Skin epidermis (tissue), 12 donors: ENCODE measurements at regions not wholly inside any gene's neighbourhood (a gene's known extent, or its start where the extent isn't known, plus 50 kb on each side); places are given as distances from the start of the nearest gene placed in this dataset.
"Not testable (repeated sequence)": the region's sequence is repeated elsewhere in the genome, so short reads cannot be mapped to it uniquely, and the experiment has no call there.

Experiments
- H3K27ac ChIP-seq, 21 experiments: fragments of 200-600 bp; sonication (generic) in 11 of 21; one replicate each; pipeline ENCODE4 v1.5.0; 2020; ENCODE audit warnings: mild to moderate bottlenecking in 3 of 21, inconsistent platforms in 2 of 21, moderate library complexity in 2 of 21
- H3K4me3 ChIP-seq, 7 experiments: fragments of 200-600 bp; sonication (generic) in 2 of 7; one replicate each; pipeline ENCODE4 v1.5.0; 2020; ENCODE audit warnings: inconsistent platforms in 2 of 7, mild to moderate bottlenecking in 2 of 7, moderate library complexity in 1 of 7

DNA sequence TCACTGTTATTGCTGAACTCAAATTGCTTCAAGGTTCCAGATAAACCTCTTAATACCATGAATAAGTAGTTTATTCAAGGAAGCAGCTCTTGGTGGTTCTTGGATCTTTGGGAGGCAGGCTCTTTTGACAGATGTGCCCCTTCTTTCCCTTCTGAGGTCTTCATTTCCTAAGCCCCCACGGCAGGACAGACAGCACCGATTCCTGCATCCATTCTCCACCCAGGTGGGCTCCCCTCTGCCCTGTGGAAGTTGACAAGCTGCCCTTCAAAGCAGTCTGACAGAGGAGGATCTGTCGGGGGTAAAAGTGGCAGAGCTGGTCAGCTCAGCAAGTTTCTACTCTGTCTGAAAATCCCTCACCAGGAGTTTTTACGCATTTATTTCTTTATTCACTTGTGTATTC is 605.3 kb upstream of the B3GAT1 start:
- H3K4me3 ChIP-seq = no peak overlapping the region
- no peak overlapping the region for H3K27ac ChIP-seq

DNA sequence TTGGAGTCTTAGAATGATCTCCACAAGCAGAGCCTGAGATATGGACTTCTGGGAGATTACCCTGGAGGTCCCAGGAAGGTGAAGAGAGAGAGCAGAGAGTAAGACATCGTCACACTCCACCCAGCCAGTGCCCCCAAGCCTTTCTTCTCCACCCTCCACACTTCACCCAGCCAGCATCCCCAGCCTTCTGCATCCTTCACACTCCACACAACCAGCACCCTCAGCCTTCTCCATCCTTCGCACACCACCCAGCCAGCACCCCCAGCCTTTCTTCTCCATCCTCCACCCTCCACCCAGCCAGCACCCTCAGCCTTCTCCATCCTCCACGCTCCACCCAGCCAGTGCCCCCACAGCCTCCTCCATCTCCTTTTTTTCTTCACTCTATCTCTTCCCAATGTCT is 603.9 kb upstream of the B3GAT1 start:
- H3K27ac ChIP-seq = no peak overlapping the region
- no peak overlapping the region for H3K4me3 ChIP-seq

DNA sequence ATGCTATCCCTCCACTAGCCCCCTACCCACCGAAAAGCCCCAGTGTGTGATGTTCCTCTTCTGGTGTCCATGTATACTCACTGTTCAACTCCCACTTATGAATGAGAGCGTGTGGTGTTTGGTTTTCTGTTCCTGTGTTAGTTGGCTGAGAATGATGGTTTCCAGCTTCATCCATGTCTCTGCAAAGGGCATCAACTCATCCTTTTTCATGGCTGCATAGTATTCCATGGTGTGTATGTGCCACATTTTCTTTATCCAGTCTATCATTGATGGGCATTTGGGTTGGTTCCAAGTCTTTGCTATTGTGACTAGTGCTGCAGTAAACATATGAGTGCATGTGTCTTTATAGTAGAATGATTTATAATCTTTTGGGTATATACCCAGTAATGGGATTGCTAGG is 599.3 kb upstream of the B3GAT1 start:
- not testable (repeated sequence) for H3K27ac ChIP-seq, H3K4me3 ChIP-seq

DNA sequence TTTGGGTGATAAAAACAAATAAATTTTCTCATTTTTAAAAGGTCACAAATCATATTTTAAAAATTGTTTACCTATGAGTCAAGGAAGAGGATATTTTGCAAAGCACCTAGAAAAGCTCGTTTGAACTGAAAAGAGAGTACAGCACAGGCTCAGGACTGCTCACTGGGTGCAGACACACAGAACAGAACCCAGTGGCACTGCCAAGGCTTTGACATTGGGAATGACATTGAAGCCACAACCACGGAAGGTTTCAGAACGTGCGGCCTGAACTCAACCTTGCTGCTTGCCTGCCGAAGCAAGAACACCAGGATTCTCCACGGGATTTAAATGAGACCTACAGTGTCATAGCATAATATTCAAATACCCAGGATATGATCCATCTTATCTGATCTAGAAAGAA is 597.1 kb upstream of the B3GAT1 start:
- H3K27ac ChIP-seq = no peak overlapping the region
- H3K4me3 ChIP-seq = no peak overlapping the region

DNA sequence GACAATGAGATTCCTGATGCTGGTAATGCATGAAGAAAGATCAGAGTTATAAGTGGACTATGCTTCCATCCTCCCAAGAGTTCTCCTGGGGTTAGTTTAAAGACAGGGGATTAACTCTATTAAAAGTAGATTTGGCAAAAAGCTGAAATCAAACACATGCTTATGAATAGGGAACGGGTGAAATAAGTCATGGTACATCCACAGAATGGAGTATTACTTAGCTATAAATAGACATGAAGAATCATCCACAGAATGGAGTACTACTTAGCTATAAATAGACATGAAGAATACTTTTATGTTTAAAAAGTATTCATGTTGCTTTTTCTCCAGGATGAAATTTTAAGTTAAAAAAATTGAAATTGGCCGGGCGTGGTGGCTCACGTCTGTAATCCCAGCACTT is 596.4 kb upstream of the B3GAT1 start:
- Histone ChIP-seq H3K27ac (no peak overlapping the region), H3K4me3 (no peak overlapping the region)

DNA sequence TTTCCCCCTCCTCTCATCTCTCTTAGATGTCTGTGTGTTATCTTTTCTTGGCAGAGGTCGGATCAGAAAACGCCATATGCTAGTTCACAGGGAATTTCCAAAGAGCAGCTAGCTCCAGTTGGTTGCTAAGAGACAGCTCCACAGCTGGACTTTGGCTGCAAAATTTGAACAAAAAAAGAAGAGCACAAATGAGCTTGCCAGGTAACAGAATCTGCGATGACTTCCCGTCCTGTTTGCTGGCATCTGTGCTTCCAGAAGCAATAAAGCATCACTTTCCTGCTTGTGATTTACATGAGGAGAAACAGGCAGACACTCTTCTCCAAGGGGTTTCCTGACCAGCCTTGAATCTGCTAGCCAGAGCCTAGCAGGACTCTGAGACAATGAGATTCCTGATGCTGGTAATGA is 596.0 kb upstream of the B3GAT1 start:
- H3K27ac ChIP-seq = no peak overlapping the region

DNA sequence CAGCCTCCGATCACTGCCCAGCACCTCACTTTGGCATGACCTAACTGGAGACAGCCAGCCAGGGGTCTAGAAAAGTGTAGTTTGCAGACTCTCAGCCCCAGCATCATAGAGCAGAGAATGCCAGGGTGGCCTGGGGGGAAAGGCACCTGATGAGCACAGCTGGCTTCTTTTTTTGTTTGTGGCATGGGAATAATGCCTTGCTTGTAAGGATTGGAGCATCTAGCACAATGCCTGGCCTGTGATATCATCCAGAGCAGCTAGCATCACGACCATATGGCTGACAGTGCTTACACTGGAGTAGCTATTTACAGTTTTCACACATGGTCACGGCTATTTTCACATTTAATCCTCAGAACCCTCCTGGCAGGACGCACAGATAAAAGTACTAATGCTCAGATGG is 594.8 kb upstream of the B3GAT1 start:
- Histone ChIP-seq H3K27ac (no peak overlapping the region), H3K4me3 (no peak overlapping the region)

More for the DNA sequence above, 596.0 kb upstream of the B3GAT1 start:
- H3K4me3 ChIP-seq = no peak overlapping the region

DNA sequence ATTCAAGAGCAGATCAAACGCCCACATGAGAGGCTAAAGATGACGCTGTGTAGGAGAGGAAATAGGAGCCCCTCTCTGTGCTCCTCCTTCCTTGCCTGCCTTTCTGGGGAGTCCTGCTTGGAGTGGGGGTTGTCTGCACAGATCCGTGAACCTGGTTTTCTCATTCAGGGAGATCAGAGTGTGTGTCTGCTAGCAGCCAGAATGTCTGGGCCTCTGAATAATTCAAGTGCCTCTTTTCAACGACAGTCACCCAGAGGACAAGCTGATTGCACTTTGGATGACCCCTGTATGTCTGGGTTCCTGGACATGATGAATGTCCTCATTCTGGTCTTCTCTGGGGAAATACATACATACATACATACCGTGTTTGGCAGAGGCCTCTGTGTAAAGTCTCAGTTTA is 592.5 kb upstream of the B3GAT1 start:
- H3K27ac ChIP-seq = no peak overlapping the region
- H3K4me3 ChIP-seq = no peak overlapping the region

DNA sequence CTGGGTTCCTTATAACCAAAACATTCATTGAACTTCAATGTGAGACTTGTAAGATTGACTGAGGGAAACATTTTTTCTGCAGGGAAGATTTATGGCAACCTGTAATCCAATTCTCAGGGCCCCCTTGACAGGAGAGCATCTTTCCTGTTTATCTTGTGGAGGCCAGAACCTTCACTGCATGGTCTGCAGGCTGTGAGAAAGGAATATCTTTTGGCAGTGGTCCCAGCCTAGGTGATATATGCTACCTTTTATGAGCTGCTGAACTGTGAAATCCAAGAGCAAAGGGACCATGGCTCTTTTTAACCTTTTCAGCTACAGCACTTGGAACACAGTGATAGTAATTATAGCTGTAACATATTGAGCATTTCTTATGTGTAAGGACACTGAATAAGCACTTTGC is 590.2 kb upstream of the B3GAT1 start:
- H3K27ac ChIP-seq = no peak overlapping the region
- no peak overlapping the region for H3K4me3 ChIP-seq

DNA sequence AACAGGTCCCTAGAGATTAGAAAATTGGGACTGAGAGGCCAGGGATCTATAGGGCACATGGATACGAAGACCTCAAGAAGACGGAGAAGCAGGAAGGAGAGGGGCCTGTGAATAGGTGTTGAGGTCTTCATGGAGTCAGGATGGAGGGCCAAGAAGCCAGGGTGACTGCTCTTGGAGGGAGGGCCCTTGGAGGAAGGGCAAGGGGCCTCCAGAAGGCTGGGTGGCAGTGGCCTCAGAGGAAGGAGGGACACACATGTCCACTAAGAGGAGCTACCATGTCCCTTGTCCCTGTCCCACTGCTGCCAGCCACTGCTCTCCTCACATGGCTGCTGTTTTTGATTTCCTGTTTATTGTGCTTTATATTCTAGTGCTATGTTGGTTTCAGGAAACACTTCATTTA is 589.5 kb upstream of the B3GAT1 start:
- Histone ChIP-seq H3K4me3 (no peak overlapping the region), H3K27ac (no peak overlapping the region)

DNA sequence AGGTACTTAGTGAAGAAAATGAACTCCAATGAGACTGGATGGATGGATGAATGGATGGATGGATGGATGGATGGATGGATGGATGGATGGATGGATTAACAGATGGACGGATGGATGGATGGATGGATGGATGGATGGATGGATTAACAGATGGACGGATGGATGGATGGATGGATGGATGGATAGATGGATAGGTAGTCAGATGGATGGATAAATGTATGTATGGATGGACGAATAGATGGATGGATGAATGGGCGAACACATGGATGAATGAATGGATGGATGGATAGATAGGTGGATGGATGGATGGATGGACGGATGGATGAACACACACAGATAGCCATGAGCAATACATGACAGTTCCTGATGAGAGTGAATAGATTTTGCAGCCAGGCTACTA is 589.0 kb upstream of the B3GAT1 start:
- H3K4me3 ChIP-seq, H3K27ac ChIP-seq: not testable (repeated sequence)

DNA sequence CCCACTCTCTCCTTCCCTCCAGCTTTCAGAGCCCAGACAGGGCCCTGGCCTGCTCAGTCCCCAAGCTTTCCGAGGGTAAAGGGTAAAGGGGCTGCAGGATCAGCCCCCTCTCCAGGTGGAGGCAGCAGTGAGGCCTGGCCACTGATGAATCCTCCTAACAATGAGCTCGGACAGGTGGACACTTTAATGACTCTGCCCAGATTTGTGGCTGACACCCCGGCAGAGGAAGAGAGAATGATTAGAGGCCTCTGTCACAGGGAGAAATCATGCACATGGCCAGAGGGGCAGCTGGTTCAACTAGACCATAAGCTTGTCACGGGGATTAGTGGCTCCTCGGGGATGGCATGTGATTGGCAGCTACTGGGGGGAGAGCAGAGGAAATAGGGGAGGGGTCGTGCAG is 587.5 kb upstream of the B3GAT1 start:
- Histone ChIP-seq H3K27ac (no peak overlapping the region), H3K4me3 (no peak overlapping the region)

DNA sequence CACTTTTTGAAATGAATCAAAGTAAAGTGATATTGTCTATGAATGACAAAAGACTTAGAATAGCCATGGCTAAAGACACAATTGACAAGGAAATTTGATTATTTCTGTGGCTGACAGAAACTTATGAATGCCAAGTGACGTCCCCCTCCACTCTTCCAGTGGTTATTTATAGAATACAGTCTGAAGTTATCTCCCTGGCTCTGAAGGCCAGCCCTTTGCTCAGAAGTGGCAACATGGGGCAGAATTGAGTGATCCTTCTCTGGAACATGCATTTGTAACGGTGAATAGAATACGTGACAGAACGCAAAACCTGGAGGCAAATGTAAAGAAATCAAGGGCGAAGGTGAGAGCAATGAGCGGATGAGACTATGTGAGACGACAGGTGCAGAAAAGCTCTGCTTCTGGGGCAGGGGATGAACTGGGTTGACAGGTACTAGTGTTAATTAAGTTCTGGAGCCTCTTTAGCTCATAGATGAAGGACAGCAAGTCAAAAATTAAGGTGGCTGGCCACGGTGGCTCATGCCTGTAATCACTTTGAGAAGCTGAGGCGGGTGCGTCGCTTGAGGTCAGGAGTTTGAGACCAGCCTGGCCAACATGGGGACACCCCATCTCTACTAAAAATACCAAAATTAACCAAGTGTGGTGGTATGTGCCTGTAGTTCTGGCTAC is 585.7 kb upstream of the B3GAT1 start:
- no peak overlapping the region for H3K27ac ChIP-seq
- H3K4me3 ChIP-seq = no peak overlapping the region

DNA sequence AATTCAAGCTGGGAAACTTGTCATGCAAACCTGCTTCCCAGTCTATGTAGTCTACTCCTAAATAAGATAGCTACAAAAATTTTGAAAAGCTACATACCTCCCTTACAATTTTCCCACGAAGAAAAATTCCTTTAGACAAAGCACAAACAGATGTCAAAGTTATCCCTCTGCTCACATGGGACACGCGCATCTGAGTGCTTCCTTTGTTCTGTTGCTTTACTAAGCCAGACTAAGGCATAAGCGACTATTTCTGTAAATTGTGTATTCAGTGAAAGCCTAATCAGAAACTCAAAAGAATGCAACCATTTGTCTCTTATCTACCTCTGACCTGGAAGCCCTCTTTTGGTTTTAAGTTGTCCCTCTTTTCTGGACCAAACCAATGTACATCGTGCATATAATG is 583.7 kb upstream of the B3GAT1 start:
- Histone ChIP-seq H3K27ac (no peak overlapping the region), H3K4me3 (no peak overlapping the region)

DNA sequence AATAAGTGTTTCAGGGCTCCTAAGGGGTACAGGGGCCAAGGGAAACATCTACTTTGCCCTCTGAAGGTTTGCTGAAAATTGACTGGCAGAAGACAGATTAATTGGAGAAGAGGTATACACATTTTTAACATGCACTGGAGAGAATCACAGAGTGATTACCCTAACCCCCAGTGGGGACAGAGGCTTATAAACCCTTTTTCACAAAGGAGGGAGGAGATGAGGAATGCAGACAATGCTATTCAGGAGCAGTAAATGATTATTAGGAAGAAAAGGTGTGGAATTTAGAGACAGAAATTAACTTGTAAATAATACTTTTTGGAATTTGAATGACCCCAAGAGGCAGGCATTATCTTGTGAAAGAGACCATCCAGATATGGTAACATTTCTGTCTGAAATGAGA is 582.4 kb upstream of the B3GAT1 start:
- H3K4me3 ChIP-seq = no peak overlapping the region

DNA sequence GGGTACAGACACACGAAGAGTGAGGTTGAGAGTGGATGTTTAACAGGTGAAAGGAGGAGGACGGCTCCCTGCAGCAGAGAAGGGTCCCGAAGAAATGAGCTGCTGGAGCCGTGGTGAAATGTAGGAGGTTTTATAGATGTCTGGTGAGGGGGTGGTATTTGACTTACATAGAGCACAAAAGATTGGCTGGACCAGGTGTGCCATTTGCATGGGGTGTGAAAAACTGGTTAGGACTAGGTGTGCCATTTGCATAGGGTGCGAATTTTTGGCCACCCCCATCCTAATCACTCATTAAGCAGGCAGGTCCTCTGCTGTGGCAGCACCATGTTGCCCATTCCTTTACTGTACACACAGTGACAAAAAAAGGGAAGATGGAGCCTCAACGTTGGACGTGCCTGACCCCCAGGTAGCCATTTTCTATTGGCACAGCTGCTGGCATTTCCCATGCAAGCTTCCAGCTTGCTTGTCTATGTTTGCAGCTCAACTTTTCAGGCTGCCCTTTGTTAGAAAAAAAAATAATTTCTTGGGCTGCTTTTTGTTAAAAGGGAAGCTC is 581.7 kb upstream of the B3GAT1 start:
- H3K4me3 ChIP-seq = no peak overlapping the region
- no peak overlapping the region for H3K27ac ChIP-seq

More for the DNA sequence above, 582.4 kb upstream of the B3GAT1 start:
- no peak overlapping the region for H3K27ac ChIP-seq

DNA sequence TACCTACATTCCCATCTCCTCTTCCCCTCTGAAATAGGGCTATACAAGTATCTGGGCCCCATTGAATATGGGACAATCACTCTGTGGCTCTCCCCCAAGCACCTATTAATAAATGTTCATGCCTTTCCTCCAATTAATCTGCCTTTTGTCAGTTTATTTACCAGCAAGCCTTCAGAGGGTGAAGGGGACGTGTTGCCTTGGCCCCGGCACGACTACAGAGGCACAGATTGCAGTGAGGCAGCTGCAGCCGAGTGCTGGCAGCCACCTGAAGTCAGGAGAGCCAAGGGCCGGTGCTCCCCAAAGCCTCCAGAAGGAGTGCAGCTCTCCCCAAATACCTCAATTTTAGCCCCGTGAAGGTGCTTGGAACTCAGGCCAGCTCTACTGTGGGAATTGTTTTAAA is 580.9 kb upstream of the B3GAT1 start:
- no peak overlapping the region for H3K27ac ChIP-seq
- no peak overlapping the region for H3K4me3 ChIP-seq

DNA sequence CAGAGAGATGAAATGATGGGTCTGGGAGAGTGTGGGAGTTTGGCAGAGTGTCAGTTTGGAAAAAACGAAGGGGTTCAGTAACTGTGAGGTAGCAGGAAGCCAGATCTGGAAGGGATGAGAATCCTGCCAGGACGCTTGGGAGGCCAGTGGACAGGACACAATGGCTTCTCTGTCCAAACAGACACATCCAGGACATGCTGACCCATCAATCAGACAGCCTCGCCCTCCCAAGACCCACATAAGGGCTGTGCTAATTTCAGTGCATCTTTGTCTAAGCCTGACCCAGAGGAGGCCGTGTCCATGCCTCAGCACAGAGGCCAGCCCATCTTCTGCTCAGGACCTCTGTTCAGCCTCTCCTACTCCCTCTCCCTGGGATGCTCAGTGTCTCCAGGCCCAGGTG is 576.5 kb upstream of the B3GAT1 start:
- H3K27ac ChIP-seq = no peak overlapping the region

DNA sequence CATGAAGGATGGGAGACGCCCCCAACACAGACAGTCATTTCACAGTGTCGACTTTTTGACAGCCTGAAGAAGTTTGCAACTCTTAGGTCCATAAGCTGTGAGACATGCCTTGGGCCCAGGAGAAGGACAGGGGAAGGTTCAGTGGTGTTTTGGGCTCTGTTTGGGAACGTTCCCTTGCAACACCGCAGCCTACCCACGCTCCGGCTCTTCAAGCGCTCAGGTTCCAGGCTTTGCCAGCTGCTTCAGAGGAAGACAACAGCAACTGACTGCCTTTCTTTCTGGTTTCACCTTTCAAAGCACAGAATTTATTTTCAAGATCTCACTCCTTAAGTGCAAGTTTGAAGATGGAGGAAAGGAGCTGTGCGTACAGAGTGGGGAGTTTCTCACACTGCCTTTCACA is 575.8 kb upstream of the B3GAT1 start:
- Histone ChIP-seq H3K27ac (no peak overlapping the region), H3K4me3 (no peak overlapping the region)

More for the DNA sequence above, 576.5 kb upstream of the B3GAT1 start:
- H3K4me3 ChIP-seq = no peak overlapping the region

DNA sequence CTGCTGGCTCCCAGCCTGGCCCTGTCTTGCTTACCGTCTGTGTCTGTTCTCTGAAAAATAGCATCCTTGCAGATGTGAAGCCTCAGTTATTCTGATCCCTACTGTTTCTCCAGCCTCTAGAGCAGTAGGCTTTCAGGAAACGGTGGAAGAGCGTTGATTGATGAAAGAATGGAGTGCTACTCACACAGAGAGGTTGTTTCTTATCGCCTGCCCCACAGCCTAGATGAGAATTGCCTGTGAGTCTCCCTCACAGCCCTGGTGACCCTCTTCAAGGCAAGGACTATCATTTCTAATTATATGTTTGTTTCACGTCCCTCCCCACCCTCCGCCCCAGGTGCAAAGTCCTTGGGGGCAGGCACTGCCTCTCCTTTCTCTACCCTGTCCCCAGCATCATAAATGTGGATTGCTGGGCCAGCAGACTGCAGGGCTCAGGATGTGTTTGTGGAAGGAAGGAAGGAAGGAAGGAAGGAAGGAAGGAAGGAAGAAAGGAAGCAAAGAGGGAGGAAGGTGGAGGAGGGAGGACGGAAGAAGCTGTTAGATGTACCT is 575.3 kb upstream of the B3GAT1 start:
- Histone ChIP-seq H3K4me3 (no peak overlapping the region), H3K27ac (no peak overlapping the region)

DNA sequence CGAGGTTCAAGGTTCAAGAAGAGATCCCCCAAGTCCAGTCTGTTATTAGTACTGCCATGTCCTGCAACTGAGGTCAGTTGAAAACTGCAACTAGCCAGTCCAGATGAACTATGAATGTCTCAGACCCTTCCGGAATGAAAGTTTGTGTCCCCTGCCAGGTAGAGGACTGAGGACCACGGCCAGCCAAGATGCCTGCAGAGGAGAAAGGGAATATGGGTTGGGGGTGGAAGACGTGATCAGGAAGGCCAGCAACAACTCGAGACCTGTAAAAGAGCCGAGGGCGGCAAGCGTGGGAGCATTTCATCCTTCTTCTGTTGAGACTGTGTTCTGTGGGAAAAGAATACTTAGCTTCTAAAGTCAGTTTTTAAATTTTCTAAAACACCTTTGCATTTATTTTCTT is 572.4 kb upstream of the B3GAT1 start:
- Histone ChIP-seq H3K4me3 (no peak overlapping the region), H3K27ac (no peak overlapping the region)

DNA sequence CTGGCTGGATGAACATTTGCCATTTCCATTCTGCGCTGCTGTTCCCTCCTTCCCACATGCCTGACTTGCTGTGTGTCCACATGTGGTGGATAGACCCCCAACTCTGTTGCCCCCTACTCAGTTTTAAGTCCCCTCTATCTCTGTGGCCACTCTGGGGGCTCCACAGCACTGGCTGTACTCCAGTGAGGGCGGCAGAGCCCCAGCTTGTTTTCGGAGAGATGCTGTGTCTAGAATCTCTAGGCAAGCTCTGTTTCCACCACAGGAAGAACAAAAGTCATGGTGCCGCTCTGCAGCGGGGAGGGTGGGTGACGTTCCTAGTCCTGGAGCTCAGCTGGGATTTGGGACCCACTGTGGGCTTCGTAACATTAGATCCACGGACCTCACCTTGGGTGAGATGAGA is 570.4 kb upstream of the B3GAT1 start:
- not testable (repeated sequence) for H3K4me3 ChIP-seq, H3K27ac ChIP-seq
